HepG2 (cell line): ENCODE measurements at regions not wholly inside any gene's neighbourhood (a gene's known extent, or its start where the extent isn't known, plus 50 kb on each side); places are given as distances from the start of the nearest gene placed in this dataset.

Experiments used
- ATAC-seq: fragments of 200-7000 bp; cut with Tn5 transposase; 3 replicates; pipeline ENCODE4 v1.9.1; 2020; ENCODE audit warnings: mild to moderate bottlenecking, moderate library complexity
- BruUV-seq: library from RNA; stranded (reverse); fragments of 400-500 nt; replicated peaks from 2 replicates; lab custom pipeline; 2021; lab: Mats Ljungman, UMichigan
- CTCF ChIA-PET: fragments of 300-600 bp; formaldehyde crosslinking; extraction: SDS; loops from one replicate; lab custom pipeline; 2021; ENCODE audit warnings: low total read pairs, inconsistent platforms, low intra/inter-chr PET ratio; lab: Yijun Ruan, JAX
- POLR2A ChIA-PET: fragments of 350-600 bp; sonication (Branson Sonifier 250); formaldehyde crosslinking; loops from one replicate; lab custom pipeline; 2020; ENCODE audit warnings: antibody characterized with exemption, inconsistent platforms; lab: Yijun Ruan, JAX
- DNase-seq: peaks from one replicate; pipeline ENCODE4 v3.0.0-alpha.2; 2015; ENCODE audit warnings: low spot score
- FAIRE-seq: peaks from 3 replicates; lab custom pipeline; 2011; peaks lifted over from hg19 to GRCh38; lab: Jason Lieb, UNC
- H2AFZ ChIP-seq: one replicate; pipeline ENCODE4 v1.6.1; 2011; ENCODE audit warnings: low read length, inconsistent platforms
- H3K27ac ChIP-seq: fragments of 300-600 bp; 3 replicates; pipeline ENCODE4 v1.8.0; 2011; ENCODE audit warnings: mixed run types, mild to moderate bottlenecking, mixed read lengths, low read length, inconsistent platforms; ENCODE audit not compliant: insufficient read depth; ENCODE audit errors: extremely low read length
- H3K27me3 ChIP-seq, 2 experiments: fragments of 200-600 bp in 1 of 2; 2 replicates in 1 of 2; 3 replicates in 1 of 2; pipeline versions ENCODE4 v1.6.0 to v1.8.0; 2011; ENCODE audit warnings: low read length in 2 of 2, mild to moderate bottlenecking in 2 of 2, moderate library complexity in 2 of 2, inconsistent platforms in 1 of 2; ENCODE audit not compliant: insufficient read depth in 2 of 2, control insufficient read depth in 1 of 2
- H3K36me3 ChIP-seq, 2 experiments: fragments of 200-600 bp in 1 of 2; replicated peaks in 1 of 2; 2 replicates in 1 of 2; 3 replicates in 1 of 2; pipeline versions ENCODE4 v1.5.1 to v1.8.0; 2011; ENCODE audit warnings: low read length in 2 of 2, inconsistent platforms in 1 of 2; ENCODE audit not compliant: insufficient read depth in 2 of 2, control insufficient read depth in 1 of 2
- H3K4me1 ChIP-seq: 2 replicates; pipeline ENCODE4 v1.5.1; 2012; ENCODE audit warnings: low read length, inconsistent platforms; ENCODE audit not compliant: insufficient read depth
- H3K4me2 ChIP-seq: 2 replicates; pipeline ENCODE4 v1.6.0; 2011; ENCODE audit warnings: low read depth, low read length, inconsistent platforms
- H3K4me3 ChIP-seq, 3 experiments: fragments of 200-600 bp in 1 of 3; sonication (generic), shearing (Covaris generic) in 1 of 3; replicated peaks in 1 of 3; 2 replicates each; pipeline ENCODE4 v1.5.1; 2011 to 2016; ENCODE audit warnings: low read length in 3 of 3, inconsistent platforms in 2 of 3, low read depth in 2 of 3, mild to moderate bottlenecking in 2 of 3, control low read depth in 1 of 3, mixed read lengths in 1 of 3; ENCODE audit not compliant: insufficient read depth in 1 of 3
- H3K79me2 ChIP-seq: one replicate; pipeline ENCODE4 v1.6.1; 2011; ENCODE audit warnings: low read length, inconsistent platforms; ENCODE audit not compliant: insufficient read depth
- H3K9ac ChIP-seq: 2 replicates; pipeline ENCODE4 v1.6.0; 2011; ENCODE audit warnings: mild to moderate bottlenecking, low read depth, low read length, inconsistent platforms; ENCODE audit not compliant: insufficient read depth
- H3K9me3 ChIP-seq: 2 replicates; pipeline ENCODE4 v1.5.1; 2012; ENCODE audit warnings: mild to moderate bottlenecking, low read length
- H4K20me1 ChIP-seq: 2 replicates; pipeline ENCODE4 v1.6.0; 2011; ENCODE audit warnings: inconsistent platforms, mild to moderate bottlenecking, low read length, moderate library complexity; ENCODE audit not compliant: insufficient read depth
- CEBPG ChIP-seq: IDR thresholded peaks from 2 replicates; pipeline ENCODE4 v1.6.1; 2016
- CHD4 ChIP-seq: fragments of 200-600 bp; sonication (generic); IDR thresholded peaks from 2 replicates; pipeline ENCODE4 v1.7.0; 2017; ENCODE audit warnings: mild to moderate bottlenecking, low read length, borderline replicate concordance
- FOXJ3 ChIP-seq: sonication (generic); formaldehyde crosslinking; IDR thresholded peaks from 2 replicates; pipeline ENCODE4 v1.4.0; 2020; ENCODE audit warnings: missing genetic modification reagents, mild to moderate bottlenecking, borderline replicate concordance
- IRF2 ChIP-seq: IDR thresholded peaks from 2 replicates; pipeline ENCODE4 v1.6.1; 2018; ENCODE audit warnings: missing genetic modification reagents, missing compliant biosample characterization
- KMT2A ChIP-seq: sonication (generic); formaldehyde crosslinking; IDR thresholded peaks from 2 replicates; pipeline ENCODE4 v1.4.0; 2020; ENCODE audit warnings: missing genetic modification reagents
- NR2F2 ChIP-seq: IDR thresholded peaks from 2 replicates; pipeline ENCODE4 v1.6.1; 2012; ENCODE audit warnings: low read depth, inconsistent platforms, borderline replicate concordance
- SIN3B ChIP-seq: fragments of 150-350 bp; IDR thresholded peaks from 2 replicates; pipeline ENCODE4 v1.6.1; 2014; ENCODE audit warnings: low read length
- SMAD3 ChIP-seq: sonication (generic); formaldehyde crosslinking; IDR thresholded peaks from 2 replicates; pipeline ENCODE4 v1.4.0; 2020; ENCODE audit warnings: missing genetic modification reagents
- TAF1 ChIP-seq: sonication (generic); formaldehyde crosslinking; IDR thresholded peaks from 2 replicates; pipeline ENCODE4 v1.4.0; 2020; ENCODE audit warnings: missing genetic modification reagents
- TEAD3 ChIP-seq: optimal IDR thresholded peaks from 2 replicates; pipeline ENCODE3; 2016; ENCODE audit warnings: borderline replicate concordance
- THAP11 ChIP-seq: IDR thresholded peaks from 2 replicates; pipeline ENCODE4 v1.6.1; 2016; ENCODE audit warnings: missing biosample characterization, missing genetic modification reagents
- XBP1 ChIP-seq: sonication (generic); formaldehyde crosslinking; IDR thresholded peaks from 2 replicates; pipeline ENCODE4 v1.5.0; 2020; ENCODE audit warnings: missing genetic modification reagents
- ZFP82 ChIP-seq: sonication (generic); formaldehyde crosslinking; IDR thresholded peaks from 2 replicates; pipeline ENCODE4 v1.5.1; 2020; ENCODE audit warnings: mild to moderate bottlenecking, missing genetic modification reagents, borderline replicate concordance
- ZNF225 ChIP-seq: sonication (generic); formaldehyde crosslinking; IDR thresholded peaks from 2 replicates; pipeline ENCODE4 v1.4.0; 2020; ENCODE audit warnings: mild to moderate bottlenecking, missing genetic modification reagents
- ZNF749 ChIP-seq: sonication (generic); formaldehyde crosslinking; IDR thresholded peaks from 2 replicates; pipeline ENCODE4 v1.8.0; 2022; ENCODE audit warnings: mild to moderate bottlenecking, missing genetic modification reagents, moderate library complexity, borderline replicate concordance
- ZNF75D ChIP-seq: sonication (generic); formaldehyde crosslinking; IDR thresholded peaks from 2 replicates; pipeline ENCODE4 v1.8.1; 2023; ENCODE audit warnings: missing genetic modification reagents, mild to moderate bottlenecking, borderline replicate concordance
- WGBS: methylation state at CpG from one replicate; pipeline ENCODE4 v1.1.6; 2017; ENCODE audit warnings: low lambda C conversion rate; 5-methylcytosine and 5-hydroxymethylcytosine counted together
- in situ Hi-C: cut with HindIII; loops from 2 replicates; pipeline ENCODE4 v1.10.0; 2017; ENCODE audit warnings: low pct_unique_long_range_greater_than_20kb; ENCODE audit not compliant: extremely low pct_ligation_motif_present
- intact Hi-C: fragments of 100-400 bp; cut with micrococcal nuclease; formaldehyde crosslinking; loops from one replicate; pipeline ENCODE4 v1.10.0; 2022; ENCODE audit not compliant: unreplicated experiment
- TF ChIP-seq, protein P1 (sequence below): sonication (generic); formaldehyde crosslinking; conservative IDR thresholded peaks from 2 replicates; pipeline ENCODE4 v1.4.0; 2020; ENCODE audit warnings: missing genetic modification reagents
- TF ChIP-seq, protein P2 (sequence below): IDR thresholded peaks from 2 replicates; pipeline ENCODE4 v1.6.1; 2016; ENCODE audit warnings: control low read depth
- TF ChIP-seq, protein P3 (sequence below), 2 experiments: sonication (generic) in 1 of 2; formaldehyde crosslinking in 1 of 2; IDR thresholded peaks; 2 replicates each; pipeline versions ENCODE4 v1.6.1 to v1.9.0; 2014 to 2022; ENCODE audit warnings: antibody characterized with exemption in 1 of 2, borderline replicate concordance in 1 of 2, inconsistent platforms in 1 of 2, low read depth in 1 of 2, missing genetic modification reagents in 1 of 2

DNA sequence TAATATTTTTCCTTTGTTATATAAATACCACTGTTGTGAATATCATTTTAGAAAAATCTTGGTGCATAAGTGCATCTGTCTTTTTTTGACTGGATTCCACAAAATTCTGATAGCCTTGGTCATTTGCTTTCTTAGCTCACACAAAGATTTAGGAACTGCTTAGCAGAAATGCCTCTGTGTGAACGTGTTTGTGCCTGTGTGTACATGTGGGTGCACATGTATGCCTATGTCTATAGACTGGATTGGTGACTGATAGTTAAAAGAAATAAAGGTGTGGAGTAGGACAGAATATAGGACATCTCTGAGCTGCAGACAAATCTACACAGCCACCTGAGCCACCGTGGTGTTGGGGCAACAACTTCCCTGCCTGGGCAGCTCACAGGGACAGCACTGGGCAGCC lies 93.8 kb downstream of the TSN start:
- Histone ChIP-seq H3K79me2 (no peaks in the 10 kb centered on the region), H3K27ac (no peak overlapping the region), H4K20me1 (no peaks in the 10 kb centered on the region), H3K4me2 (no peak overlapping the region), H3K4me1 (no peaks in the 10 kb centered on the region), H3K9me3 (no peaks in the 10 kb centered on the region), H3K36me3 (no peaks in the 10 kb centered on the region), H2AFZ (no peak overlapping the region), H3K9ac (no peak overlapping the region), H3K4me3 (no peak overlapping the region), H3K27me3 (peaks cover 0 to 32% of the 10 kb centered on the region in 2 experiments; a peak in 3 of 5 replicates)
- DNase-seq: no peak
- intact Hi-C loops (no loop called here), in situ Hi-C loops (no loop called here)
- no peak for FAIRE-seq
- CTCF ChIA-PET: no interaction called here
- 0% methylated on average over 2 of the region's 2 CpGs for whole genome bisulfite sequencing
- ATAC-seq: no peak
- no TSS peak for BruUV-seq
- no peak for TF ChIP-seq FOXJ3 (CRISPR knock-in tag)
- TF ChIP-seq THAP11 (CRISPR knock-in tag): no peak
- no peak for TF ChIP-seq ZNF749 (CRISPR knock-in tag)
- TF ChIP-seq, protein P1, sequence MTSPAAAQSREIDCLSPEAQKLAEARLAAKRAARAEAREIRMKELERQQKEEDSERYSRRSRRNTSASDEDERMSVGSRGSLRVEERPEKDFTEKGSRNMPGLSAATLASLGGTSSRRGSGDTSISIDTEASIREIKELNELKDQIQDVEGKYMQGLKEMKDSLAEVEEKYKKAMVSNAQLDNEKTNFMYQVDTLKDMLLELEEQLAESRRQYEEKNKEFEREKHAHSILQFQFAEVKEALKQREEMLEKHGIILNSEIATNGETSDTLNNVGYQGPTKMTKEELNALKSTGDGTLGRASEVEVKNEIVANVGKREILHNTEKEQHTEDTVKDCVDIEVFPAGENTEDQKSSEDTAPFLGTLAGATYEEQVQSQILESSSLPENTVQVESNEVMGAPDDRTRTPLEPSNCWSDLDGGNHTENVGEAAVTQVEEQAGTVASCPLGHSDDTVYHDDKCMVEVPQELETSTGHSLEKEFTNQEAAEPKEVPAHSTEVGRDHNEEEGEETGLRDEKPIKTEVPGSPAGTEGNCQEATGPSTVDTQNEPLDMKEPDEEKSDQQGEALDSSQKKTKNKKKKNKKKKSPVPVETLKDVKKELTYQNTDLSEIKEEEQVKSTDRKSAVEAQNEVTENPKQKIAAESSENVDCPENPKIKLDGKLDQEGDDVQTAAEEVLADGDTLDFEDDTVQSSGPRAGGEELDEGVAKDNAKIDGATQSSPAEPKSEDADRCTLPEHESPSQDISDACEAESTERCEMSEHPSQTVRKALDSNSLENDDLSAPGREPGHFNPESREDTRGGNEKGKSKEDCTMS (CRISPR knock-in tag): no peak
- TF ChIP-seq, protein P2, sequence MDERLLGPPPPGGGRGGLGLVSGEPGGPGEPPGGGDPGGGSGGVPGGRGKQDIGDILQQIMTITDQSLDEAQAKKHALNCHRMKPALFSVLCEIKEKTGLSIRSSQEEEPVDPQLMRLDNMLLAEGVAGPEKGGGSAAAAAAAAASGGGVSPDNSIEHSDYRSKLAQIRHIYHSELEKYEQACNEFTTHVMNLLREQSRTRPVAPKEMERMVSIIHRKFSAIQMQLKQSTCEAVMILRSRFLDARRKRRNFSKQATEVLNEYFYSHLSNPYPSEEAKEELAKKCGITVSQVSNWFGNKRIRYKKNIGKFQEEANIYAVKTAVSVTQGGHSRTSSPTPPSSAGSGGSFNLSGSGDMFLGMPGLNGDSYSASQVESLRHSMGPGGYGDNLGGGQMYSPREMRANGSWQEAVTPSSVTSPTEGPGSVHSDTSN (CRISPR knock-in tag): no peak
- TF ChIP-seq SMAD3 (CRISPR knock-in tag): no peak
- TF ChIP-seq ZNF225 (CRISPR knock-in tag): no peak
- no peak for TF ChIP-seq NR2F2
- TF ChIP-seq KMT2A (CRISPR knock-in tag): no peak
- TF ChIP-seq XBP1: no peak
- TF ChIP-seq, protein P3, sequence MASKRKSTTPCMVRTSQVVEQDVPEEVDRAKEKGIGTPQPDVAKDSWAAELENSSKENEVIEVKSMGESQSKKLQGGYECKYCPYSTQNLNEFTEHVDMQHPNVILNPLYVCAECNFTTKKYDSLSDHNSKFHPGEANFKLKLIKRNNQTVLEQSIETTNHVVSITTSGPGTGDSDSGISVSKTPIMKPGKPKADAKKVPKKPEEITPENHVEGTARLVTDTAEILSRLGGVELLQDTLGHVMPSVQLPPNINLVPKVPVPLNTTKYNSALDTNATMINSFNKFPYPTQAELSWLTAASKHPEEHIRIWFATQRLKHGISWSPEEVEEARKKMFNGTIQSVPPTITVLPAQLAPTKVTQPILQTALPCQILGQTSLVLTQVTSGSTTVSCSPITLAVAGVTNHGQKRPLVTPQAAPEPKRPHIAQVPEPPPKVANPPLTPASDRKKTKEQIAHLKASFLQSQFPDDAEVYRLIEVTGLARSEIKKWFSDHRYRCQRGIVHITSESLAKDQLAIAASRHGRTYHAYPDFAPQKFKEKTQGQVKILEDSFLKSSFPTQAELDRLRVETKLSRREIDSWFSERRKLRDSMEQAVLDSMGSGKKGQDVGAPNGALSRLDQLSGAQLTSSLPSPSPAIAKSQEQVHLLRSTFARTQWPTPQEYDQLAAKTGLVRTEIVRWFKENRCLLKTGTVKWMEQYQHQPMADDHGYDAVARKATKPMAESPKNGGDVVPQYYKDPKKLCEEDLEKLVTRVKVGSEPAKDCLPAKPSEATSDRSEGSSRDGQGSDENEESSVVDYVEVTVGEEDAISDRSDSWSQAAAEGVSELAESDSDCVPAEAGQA (IDR thresholded peaks at IDR 0.05; ENCODE audit: low read depth): no peak
- TF ChIP-seq, protein P3 (CRISPR knock-in tag; IDR thresholded peaks at IDR 0.05; ENCODE audit: borderline replicate concordance): no peak
- TF ChIP-seq SIN3B: no peak
- TF ChIP-seq ZNF75D (CRISPR knock-in tag): no peak
- TF ChIP-seq IRF2: no peak
- TF ChIP-seq TEAD3 (CRISPR knock-in tag): no peak
- no peak for TF ChIP-seq TAF1 (CRISPR knock-in tag)
- TF ChIP-seq CEBPG: no peak
- no peak for TF ChIP-seq ZFP82
- TF ChIP-seq CHD4: no peak
- POLR2A ChIA-PET: no interaction called here
